GM10266 (cell line): ENCODE measurements at regions not wholly inside any gene's neighbourhood (a gene's known extent, or its start where the extent isn't known, plus 50 kb on each side); places are given as distances from the start of the nearest gene placed in this dataset.

ENCODE experiments used
- DNase-seq: peaks from one replicate; pipeline ENCODE4 v3.0.0; 2012; ENCODE audit errors: extremely low spot score
- TF ChIP-seq, protein P1 (sequence below): IDR thresholded peaks from 2 replicates; pipeline ENCODE4 v1.5.1; 2012; ENCODE audit warnings: mild to moderate bottlenecking, low read depth; ENCODE audit not compliant: control insufficient read depth, insufficient read depth; ENCODE audit errors: missing control alignments

DNA sequence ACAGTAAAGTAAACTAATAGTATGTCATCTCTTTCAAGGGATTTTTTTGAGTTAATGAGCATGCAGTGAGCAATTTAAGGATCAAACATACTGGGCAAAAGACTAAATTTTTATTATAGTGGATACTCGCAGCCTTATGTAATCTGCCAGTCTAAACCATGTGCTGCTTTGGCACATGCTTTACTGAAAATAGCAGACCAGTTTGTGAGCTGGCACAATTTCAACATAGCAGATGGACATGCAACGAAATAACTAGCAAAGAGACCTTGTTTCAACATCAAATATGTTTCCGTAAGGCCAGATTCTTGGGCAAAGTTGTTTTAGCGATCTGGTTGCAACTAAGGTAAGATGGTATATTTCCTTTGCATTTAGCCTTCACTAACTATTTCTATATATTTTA lies 807.3 kb downstream of the NR4A2 start:
- TF ChIP-seq, protein P1, sequence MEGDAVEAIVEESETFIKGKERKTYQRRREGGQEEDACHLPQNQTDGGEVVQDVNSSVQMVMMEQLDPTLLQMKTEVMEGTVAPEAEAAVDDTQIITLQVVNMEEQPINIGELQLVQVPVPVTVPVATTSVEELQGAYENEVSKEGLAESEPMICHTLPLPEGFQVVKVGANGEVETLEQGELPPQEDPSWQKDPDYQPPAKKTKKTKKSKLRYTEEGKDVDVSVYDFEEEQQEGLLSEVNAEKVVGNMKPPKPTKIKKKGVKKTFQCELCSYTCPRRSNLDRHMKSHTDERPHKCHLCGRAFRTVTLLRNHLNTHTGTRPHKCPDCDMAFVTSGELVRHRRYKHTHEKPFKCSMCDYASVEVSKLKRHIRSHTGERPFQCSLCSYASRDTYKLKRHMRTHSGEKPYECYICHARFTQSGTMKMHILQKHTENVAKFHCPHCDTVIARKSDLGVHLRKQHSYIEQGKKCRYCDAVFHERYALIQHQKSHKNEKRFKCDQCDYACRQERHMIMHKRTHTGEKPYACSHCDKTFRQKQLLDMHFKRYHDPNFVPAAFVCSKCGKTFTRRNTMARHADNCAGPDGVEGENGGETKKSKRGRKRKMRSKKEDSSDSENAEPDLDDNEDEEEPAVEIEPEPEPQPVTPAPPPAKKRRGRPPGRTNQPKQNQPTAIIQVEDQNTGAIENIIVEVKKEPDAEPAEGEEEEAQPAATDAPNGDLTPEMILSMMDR, result no peak
- no peak for DNase-seq

DNA sequence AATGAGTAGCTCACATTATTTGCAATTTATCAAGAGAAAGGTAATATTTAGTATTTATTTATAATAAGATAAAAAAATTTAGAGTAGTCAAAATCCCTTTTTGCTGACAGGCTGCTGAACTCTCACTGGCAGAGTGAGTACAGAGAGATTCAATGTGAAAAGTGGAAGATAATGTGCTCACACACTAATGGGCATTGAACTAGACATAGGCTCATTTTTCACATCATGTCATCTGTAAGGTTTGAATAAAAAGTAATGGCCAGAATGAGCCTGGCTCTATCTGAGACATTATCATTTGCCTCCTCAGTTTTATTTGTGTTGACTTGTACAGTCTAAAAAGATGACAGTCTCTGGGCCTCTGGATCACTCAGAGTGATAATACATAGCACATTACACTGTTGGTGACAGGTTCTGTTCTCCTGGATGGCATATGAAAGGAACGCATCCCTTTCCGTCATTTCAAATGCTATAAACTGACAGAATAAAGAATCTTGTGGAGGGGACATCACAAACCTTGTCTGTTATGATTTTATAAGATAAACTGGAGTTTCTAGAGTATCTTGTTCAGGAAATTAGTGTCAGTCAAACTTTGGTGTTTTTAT lies 812.9 kb downstream of the NR4A2 start:
- TF ChIP-seq, protein P1, result no peak
- DNase-seq, result no peak

DNA sequence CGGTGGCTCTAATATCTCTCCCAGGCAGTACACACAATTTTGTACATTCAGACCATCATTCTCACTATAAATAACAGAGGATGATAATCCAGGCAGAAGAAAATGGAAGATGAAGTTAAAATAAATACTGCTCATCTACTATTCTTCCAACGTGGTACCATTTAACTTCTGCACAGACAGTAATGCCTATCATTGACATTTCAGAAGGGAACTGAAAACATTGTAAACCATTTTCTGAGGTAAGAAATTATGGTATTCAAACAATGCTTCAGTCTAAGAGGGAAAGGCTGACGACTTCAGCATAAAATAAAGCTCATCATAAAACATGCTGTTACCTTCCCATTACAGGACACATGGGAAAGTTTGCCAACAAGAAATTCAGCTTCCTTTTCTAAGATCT lies 814.4 kb downstream of the NR4A2 start:
- TF ChIP-seq, protein P1, result no peak
- no peak for DNase-seq

DNA sequence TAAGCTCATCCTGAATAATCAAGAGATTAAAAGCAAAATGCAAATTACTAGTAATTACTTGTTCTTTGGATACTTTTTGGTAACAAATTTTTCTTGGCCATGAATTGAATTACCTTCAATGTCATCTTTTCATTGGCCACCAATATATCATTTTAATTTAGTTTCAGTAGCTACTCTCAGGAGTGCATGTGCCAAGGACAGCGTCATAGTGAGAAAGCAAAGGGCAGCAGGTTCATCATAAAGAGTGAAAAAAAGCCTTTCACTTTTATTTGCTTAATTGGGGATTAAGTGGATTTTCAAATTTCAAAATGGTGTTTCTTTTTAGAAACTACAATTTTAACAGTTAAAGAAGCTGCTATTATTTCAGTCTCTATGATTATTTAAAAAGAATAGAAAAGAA lies 815.2 kb downstream of the NR4A2 start:
- DNase-seq, result no peak
- TF ChIP-seq, protein P1, result no peak

DNA sequence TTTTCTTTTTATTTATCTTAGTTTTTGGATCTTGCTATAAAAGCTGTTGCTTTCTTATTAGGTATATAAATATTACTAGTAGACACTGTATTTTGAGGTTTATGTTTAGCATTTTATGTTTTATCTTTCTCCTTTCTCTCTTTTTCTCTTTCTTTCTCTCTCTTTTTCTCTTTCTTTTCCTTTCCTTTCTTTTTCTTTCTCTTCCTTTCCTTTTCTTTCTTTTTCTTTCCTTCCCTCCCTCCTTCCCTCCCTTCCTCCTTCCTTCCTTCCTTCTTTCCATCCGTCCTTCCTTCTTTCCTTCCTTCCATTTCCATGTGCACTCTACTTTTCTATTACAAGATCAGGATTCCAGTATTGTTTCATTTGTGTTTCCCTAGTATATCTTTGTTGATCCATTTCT lies 814.8 kb downstream of the KCNJ3 start:
- TF ChIP-seq, protein P1, result no peak
- no peak for DNase-seq

DNA sequence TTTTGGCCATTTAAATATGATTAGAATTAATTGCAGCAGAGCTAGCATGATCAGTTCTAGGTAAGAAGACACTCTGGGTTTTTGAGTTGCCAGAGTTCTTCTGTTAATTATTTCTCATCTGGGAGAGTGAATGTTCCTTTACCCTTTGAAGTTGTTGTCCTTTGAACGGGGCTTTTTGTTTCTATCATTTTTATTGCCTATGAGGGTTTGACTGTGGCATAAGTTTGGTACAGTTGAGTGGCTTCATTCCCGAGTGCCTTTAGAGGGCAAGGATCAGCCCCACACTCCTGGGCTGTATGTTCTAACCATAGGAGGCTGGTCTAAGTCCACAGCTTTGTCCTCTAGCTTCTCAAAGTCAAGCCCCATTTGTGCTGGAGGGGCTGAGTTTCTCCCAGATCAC lies 804.3 kb downstream of the KCNJ3 start:
- TF ChIP-seq, protein P1, result no peak
- DNase-seq, result no peak

DNA sequence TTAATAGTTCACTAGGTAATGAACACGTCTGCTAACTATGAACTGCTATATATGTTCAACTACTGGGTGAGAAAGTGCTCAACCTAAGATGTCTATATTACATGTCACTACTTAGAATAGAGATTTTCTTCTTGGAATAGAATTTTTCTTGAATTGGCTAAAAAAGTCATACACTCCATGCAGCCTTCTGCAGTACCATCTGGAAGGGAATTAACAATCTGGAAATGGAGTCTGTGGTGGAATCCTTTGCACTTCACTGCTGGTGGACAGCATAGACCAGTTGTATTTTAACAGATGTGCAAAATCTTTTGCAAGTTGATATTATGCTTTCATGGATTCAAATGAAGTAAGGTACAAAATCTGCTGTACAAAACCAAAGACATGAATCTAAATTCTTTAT lies 799.6 kb downstream of the KCNJ3 start:
- TF ChIP-seq, protein P1, result no peak
- DNase-seq, result no peak
